KMS-11 (cell line): ENCODE measurements at regions not wholly inside any gene's neighbourhood (a gene's known extent, or its start where the extent isn't known, plus 50 kb on each side); places are given as distances from the start of the nearest gene placed in this dataset.

Experiments used
- H2AFZ ChIP-seq: fragments of 200-600 bp; sonication (generic); 2 replicates; pipeline ENCODE4 v1.6.1; 2016; ENCODE audit warnings: antibody characterized with exemption, mixed run types, low read depth
- H3K27ac ChIP-seq: fragments of 200-600 bp; sonication (generic); 2 replicates; pipeline ENCODE4 v1.6.1; 2016; ENCODE audit warnings: mild to moderate bottlenecking, mixed run types
- H3K27me3 ChIP-seq: fragments of 200-600 bp; sonication (generic); 2 replicates; pipeline ENCODE4 v1.6.1; 2017; ENCODE audit warnings: mild to moderate bottlenecking, low read depth, mixed run types, moderate library complexity; ENCODE audit not compliant: insufficient read depth
- H3K36me3 ChIP-seq: fragments of 200-600 bp; sonication (generic); 2 replicates; pipeline ENCODE4 v1.6.1; 2017; ENCODE audit warnings: mild to moderate bottlenecking, mixed run types; ENCODE audit not compliant: insufficient read depth
- H3K4me1 ChIP-seq: fragments of 200-600 bp; sonication (generic); 2 replicates; pipeline ENCODE4 v1.6.1; 2016; ENCODE audit warnings: mild to moderate bottlenecking, low read depth, mixed run types; ENCODE audit not compliant: poor library complexity, severe bottlenecking
- H3K4me2 ChIP-seq: fragments of 200-600 bp; sonication (generic); 2 replicates; pipeline ENCODE4 v1.7.0; 2016; ENCODE audit warnings: mild to moderate bottlenecking, mixed run types
- H3K4me3 ChIP-seq: fragments of 200-600 bp; sonication (generic); IDR thresholded peaks from 2 replicates; pipeline ENCODE4 v1.6.1; 2017; ENCODE audit warnings: low read depth, low read length, mixed read lengths; ENCODE audit not compliant: insufficient read depth
- H3K79me2 ChIP-seq: fragments of 200-600 bp; sonication (generic); 2 replicates; pipeline ENCODE4 v1.6.1; 2016; ENCODE audit warnings: low read depth, mixed run types; ENCODE audit not compliant: insufficient read depth
- H3K9ac ChIP-seq: fragments of 200-600 bp; sonication (generic); 2 replicates; pipeline ENCODE4 v1.6.1; 2016; ENCODE audit warnings: mild to moderate bottlenecking, mixed run types
- H4K20me1 ChIP-seq: fragments of 200-600 bp; sonication (generic); 2 replicates; pipeline ENCODE4 v1.6.1; 2016; ENCODE audit warnings: mild to moderate bottlenecking, mixed run types; ENCODE audit not compliant: insufficient read depth
- CTCF ChIP-seq: fragments of 200-600 bp; sonication (generic); conservative IDR thresholded peaks from 2 replicates; pipeline ENCODE4 v1.6.1; 2017; ENCODE audit warnings: low read depth, mild to moderate bottlenecking, antibody characterized with exemption, low read length, moderate library complexity, mixed read lengths

GRCh38 chr12:90304231-90304630, 595.6 kb upstream of the ATP2B1 start:
- Histone ChIP-seq H3K27ac (no peak overlapping the region), H3K36me3 (no peaks in the 10 kb centered on the region), H4K20me1 (no peaks in the 10 kb centered on the region), H3K4me1 (peaks cover 7% of the 10 kb centered on the region), H3K9ac (no peak overlapping the region), H3K27me3 (no peaks in the 10 kb centered on the region), H3K4me3 (no peak overlapping the region), H3K79me2 (no peaks in the 10 kb centered on the region), H2AFZ (no peak overlapping the region), H3K4me2 (no peak overlapping the region)
- no peak for TF ChIP-seq CTCF

GRCh38 chr12:90303771-90304170, 595.1 kb upstream of the ATP2B1 start:
- Histone ChIP-seq H3K36me3 (no peaks in the 10 kb centered on the region), H3K4me3 (no peak overlapping the region), H3K79me2 (no peaks in the 10 kb centered on the region), H3K4me2 (no peak overlapping the region), H3K4me1 (peaks cover 9% of the 10 kb centered on the region), H3K27ac (no peak overlapping the region), H3K9ac (no peak overlapping the region), H4K20me1 (no peaks in the 10 kb centered on the region), H2AFZ (no peak overlapping the region), H3K27me3 (no peaks in the 10 kb centered on the region)
- TF ChIP-seq CTCF, result no peak

DNA sequence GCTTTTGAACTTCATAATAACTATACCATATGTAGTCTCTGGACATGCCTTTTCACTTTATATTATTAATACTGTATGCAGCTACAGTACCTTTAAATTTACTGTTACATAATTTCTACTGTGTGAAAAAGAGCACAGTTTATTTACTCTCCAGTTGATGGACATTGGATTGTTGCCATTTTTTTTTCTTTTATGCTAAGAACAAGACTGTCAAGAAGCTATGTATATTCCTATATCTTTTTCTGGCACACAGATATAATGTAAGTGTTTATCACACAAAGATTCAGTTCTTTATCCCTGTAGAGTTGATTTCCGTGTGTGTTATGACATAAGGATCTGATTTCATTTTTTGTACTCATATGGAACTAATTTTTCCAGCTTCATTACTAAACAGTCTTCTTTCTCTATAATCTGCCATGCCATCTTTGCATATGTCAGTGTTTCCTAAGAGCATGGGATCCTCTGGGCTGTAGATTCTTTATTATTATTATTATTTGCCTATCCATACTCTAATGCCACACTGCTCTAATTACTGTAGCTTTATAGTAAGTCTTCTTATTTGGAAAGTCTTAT, 593.0 kb upstream of the ATP2B1 start:
- no peaks in the 10 kb centered on the region for H3K79me2 ChIP-seq
- no peak overlapping the region for H3K4me2 ChIP-seq
- H3K9ac ChIP-seq, result no peak overlapping the region
- H3K4me3 ChIP-seq, result no peak overlapping the region
- TF ChIP-seq CTCF, result no peak
- no peak overlapping the region for H2AFZ ChIP-seq
- H3K27me3 ChIP-seq, result no peaks in the 10 kb centered on the region
- no peak overlapping the region for H3K27ac ChIP-seq
- H3K36me3 ChIP-seq, result no peaks in the 10 kb centered on the region
- H3K4me1 ChIP-seq, result peaks cover 12% of the 10 kb centered on the region
- no peaks in the 10 kb centered on the region for H4K20me1 ChIP-seq

GRCh38 chr12:90301095-90301494, 592.5 kb upstream of the ATP2B1 start:
- Histone ChIP-seq H3K36me3 (no peaks in the 10 kb centered on the region), H3K79me2 (no peaks in the 10 kb centered on the region), H3K4me3 (no peak overlapping the region), H3K27ac (no peak overlapping the region), H3K4me1 (peaks cover 12% of the 10 kb centered on the region), H3K27me3 (no peaks in the 10 kb centered on the region), H2AFZ (no peak overlapping the region), H4K20me1 (no peaks in the 10 kb centered on the region), H3K4me2 (no peak overlapping the region), H3K9ac (no peak overlapping the region)
- TF ChIP-seq CTCF, result no peak
